Astrocyte (in vitro differentiated cells and primary cell): ENCODE measurements at regions not wholly inside any gene's neighbourhood (a gene's known extent, or its start where the extent isn't known, plus 50 kb on each side); places are given as distances from the start of the nearest gene placed in this dataset.

Experiments
- CTCF ChIP-seq: IDR thresholded peaks from 2 replicates; pipeline ENCODE4 v1.5.1; 2011; ENCODE audit warnings: low read depth, mild to moderate bottlenecking, inconsistent platforms, low read length, moderate library complexity; ENCODE audit not compliant: insufficient read depth
- EZH2 ChIP-seq: IDR thresholded peaks from 2 replicates; pipeline ENCODE4 v1.6.1; 2012; ENCODE audit warnings: mild to moderate bottlenecking, low read length, inconsistent platforms; ENCODE audit not compliant: insufficient read depth

GRCh38 chr5:86039351-86039750 lies 578.4 kb upstream of the COX7C start:
- TF ChIP-seq CTCF (no peak), EZH2 (no peak)
